Activated naive CD8-positive, alpha-beta T cell treated with anti-CD3 and anti-CD28 coated beads, Interleukin-2, amount 50 U/mL, for 24 hours (primary cell): ENCODE measurements at regions not wholly inside any gene's neighbourhood (a gene's known extent, or its start where the extent isn't known, plus 50 kb on each side); places are given as distances from the start of the nearest gene placed in this dataset.
"Not testable (repeated sequence)": the region's sequence is repeated elsewhere in the genome, so short reads cannot be mapped to it uniquely, and the experiment has no call there.

ENCODE experiments used
- ATAC-seq: fragments of 150-1000 bp; cut with Tn5 transposase; one replicate; pipeline ENCODE4 v1.10.0; 2021
- DNase-seq: peaks from one replicate; pipeline ENCODE4 v3.0.0; 2021
- H3K27ac Mint-ChIP-seq: one replicate; pipeline ENCODE4 v1.8.0; 2021; ENCODE audit warnings: mild to moderate bottlenecking, mixed read lengths
- H3K27me3 Mint-ChIP-seq: one replicate; pipeline ENCODE4 v1.8.0; 2021; ENCODE audit warnings: mixed read lengths
- H3K36me3 Mint-ChIP-seq: one replicate; pipeline ENCODE4 v1.8.0; 2021; ENCODE audit warnings: low read depth, mixed read lengths
- H3K4me1 Mint-ChIP-seq: one replicate; pipeline ENCODE4 v1.8.0; 2021; ENCODE audit warnings: mixed read lengths
- H3K4me3 Mint-ChIP-seq: one replicate; pipeline ENCODE4 v1.8.0; 2021; ENCODE audit warnings: mild to moderate bottlenecking, moderate library complexity, mixed read lengths
- H3K9me3 Mint-ChIP-seq: one replicate; pipeline ENCODE4 v1.8.0; 2021; ENCODE audit warnings: mixed read lengths

DNA sequence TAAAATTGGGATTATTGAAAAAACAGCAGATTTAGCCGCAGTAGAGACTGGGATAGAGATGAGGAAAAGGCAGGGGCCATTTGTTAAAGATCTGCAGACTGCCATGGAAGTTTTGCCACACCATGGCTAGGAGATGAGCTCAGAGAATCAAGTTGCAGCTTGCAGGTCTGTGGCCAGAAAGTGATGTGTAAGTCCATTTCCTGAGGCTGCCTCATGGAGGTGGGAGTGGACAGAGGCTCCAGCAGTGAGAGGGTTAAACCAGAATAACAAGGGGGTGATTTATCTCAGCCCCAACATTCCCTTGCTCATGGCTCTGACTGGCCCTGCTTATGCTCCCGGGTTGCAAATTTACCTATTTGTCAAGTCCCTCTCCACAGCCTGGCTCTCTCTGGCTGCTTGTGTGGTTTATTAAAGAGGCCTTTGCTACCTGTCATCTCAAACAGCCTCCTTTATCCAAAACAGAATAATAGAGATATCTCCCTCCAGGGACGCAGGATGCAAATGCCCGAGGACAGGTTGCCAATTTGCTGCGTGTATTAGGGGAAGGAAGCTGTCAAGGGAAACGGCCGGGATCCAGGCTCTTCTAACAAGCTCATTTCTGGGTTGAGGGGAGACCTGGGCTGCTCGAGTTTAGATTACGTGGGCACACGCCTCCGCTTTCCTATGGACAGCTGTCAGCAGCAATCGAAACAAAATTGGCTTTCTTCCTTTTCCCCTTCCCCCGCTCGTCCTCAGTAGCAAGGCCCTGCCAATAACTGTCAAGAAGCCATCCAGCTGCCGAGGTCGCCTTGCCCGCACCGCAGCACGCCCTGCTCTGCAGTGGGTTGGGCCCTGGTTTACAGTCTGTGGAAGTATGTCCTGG lies 72.8 kb upstream of the PITX1 start:
- Mint-ChIP-seq H3K4me3 (no peak overlapping the region), H3K4me1 (no peaks in the 10 kb centered on the region), H3K36me3 (no peaks in the 10 kb centered on the region), H3K27me3 (peaks cover 5% of the 10 kb centered on the region), H3K27ac (no peak overlapping the region), H3K9me3 (no peaks in the 10 kb centered on the region)
- no peak for ATAC-seq
- no peak for DNase-seq

DNA sequence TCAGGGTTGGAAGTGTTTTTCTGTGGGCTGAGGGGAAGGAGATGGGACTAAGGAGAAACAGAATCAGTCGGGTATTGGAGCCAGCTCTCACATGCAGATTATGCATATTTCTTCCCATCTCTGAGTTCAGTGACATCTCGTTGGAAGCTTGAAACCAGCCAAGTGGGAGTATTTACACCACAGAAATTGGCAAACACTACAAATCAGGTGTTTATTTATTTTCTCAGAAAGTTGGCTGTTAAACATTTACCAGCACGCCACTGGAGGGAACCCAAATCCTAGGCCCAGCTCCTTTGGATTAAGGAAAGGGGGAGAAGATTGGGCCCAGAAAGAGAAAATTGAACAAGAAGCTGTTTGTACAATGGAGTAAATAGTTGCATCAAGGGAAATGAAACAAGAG lies 72.1 kb upstream of the PITX1 start:
- no peak for ATAC-seq
- H3K27me3 Mint-ChIP-seq, result peaks cover 5% of the 10 kb centered on the region
- DNase-seq, result no peak
- no peaks in the 10 kb centered on the region for H3K36me3 Mint-ChIP-seq
- no peaks in the 10 kb centered on the region for H3K9me3 Mint-ChIP-seq
- H3K4me1 Mint-ChIP-seq, result no peaks in the 10 kb centered on the region
- H3K27ac Mint-ChIP-seq, result no peak overlapping the region
- no peak overlapping the region for H3K4me3 Mint-ChIP-seq

DNA sequence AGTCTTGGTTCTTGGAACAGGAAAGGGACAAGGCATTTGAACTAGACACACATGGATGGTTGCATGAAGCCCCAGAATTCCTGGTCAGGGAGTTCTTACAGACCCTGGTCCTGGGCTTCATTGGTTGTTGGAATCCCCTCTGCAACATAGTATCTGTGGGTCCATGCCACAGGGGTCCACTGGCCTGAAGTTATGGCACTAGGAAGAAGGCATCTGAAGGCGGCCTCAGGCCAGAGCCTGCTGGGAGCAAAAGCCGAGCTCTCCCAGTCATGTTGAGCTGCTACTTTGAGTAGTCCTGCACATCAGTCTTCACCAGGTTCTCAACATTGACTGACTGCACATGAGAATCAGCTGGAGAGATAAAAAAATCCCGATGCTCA lies 71.1 kb upstream of the PITX1 start:
- H3K27ac Mint-ChIP-seq, result no peak overlapping the region
- peaks cover 5% of the 10 kb centered on the region for H3K27me3 Mint-ChIP-seq
- no peak overlapping the region for H3K4me3 Mint-ChIP-seq
- no peaks in the 10 kb centered on the region for H3K36me3 Mint-ChIP-seq
- no peaks in the 10 kb centered on the region for H3K9me3 Mint-ChIP-seq
- ATAC-seq (no peak), DNase-seq (no peak)
- H3K4me1 Mint-ChIP-seq, result no peaks in the 10 kb centered on the region

DNA sequence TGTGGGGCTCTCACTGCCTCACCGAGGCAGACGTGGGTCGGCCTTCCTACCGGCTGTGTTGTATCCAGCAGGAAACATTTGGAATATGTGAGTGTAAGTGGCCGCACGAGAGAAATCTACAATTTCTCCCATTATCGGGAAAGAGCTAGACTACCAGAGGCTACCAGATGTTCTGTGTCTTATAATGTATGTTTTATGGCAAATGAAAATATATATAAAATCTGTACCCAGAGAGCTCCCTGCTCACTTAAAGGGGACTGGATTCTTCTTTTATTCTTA lies 69.5 kb upstream of the PITX1 start:
- H3K27me3 Mint-ChIP-seq, result peaks cover 5% of the 10 kb centered on the region
- no peaks in the 10 kb centered on the region for H3K36me3 Mint-ChIP-seq
- no peak overlapping the region for H3K27ac Mint-ChIP-seq
- no peaks in the 10 kb centered on the region for H3K4me1 Mint-ChIP-seq
- no peak for ATAC-seq
- DNase-seq, result no peak
- H3K4me3 Mint-ChIP-seq, result no peak overlapping the region
- no peaks in the 10 kb centered on the region for H3K9me3 Mint-ChIP-seq

DNA sequence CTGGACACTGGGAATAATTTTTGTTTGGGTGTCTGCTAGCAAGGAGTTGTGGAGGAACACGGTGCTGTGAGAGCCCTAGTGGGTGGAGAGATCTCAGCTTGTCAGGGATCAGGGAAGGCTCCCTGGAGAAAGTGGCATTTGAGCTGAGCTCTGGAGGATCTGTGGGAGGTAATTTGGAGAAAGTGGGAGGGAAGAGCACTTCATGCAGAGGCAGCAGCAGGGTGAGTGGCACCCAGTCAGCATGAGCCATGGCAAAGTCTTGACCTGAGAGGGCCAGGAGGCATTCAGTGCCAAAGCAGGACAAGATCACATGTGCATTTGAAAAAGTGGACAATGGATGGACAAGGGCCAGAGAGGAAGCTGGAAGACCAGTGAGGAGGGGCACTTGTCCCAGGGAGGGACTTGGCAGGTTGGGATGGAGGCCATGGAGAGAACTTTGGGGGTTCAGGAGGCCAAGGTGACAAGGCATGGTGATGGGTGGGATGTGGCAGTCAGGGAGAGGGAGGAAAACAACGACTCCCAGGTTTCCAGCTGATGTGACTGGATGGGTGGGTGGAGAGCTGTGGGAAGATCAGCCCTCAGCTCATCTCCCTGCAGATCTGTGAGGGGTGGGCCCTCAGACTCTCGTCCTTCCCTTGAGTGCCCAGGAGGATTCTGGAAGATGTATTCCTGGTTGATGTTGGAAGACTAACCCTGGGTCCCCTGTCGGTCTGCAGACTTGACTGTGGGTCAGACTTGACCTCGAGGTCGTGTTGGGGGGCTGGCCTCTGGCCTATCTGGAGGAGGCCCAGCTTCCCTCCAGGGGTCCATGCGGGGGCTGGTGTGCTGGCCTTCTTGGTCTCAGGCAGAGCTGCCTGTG lies 68.9 kb upstream of the PITX1 start:
- DNase-seq (no peak), ATAC-seq (no peak)
- Mint-ChIP-seq H3K27ac (no peak overlapping the region), H3K27me3 (peaks cover 5% of the 10 kb centered on the region), H3K9me3 (no peaks in the 10 kb centered on the region), H3K4me1 (no peaks in the 10 kb centered on the region), H3K4me3 (no peak overlapping the region), H3K36me3 (no peaks in the 10 kb centered on the region)

DNA sequence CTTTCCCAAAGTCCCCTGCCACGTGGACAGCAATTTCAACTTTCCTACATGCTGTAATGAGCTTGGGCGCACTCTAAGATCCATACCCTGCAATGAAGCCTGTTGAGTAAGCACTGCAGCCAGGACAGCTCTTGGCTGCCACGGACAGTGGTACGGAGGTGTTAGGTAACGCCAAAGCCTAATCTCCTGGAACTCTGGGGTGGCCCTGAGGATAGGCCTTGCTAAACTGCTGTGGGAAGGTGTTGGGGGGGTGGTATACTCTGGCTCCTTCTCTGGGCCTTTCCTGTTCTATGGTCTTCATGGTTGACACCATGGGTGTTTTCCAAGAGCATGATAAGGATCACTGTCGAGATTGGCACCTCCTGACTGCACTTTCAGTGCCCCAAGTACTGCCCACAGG lies 66.4 kb upstream of the PITX1 start:
- peaks cover 16% of the 10 kb centered on the region for H3K27me3 Mint-ChIP-seq
- DNase-seq, result no peak
- no peaks in the 10 kb centered on the region for H3K4me1 Mint-ChIP-seq
- H3K4me3 Mint-ChIP-seq, result no peak overlapping the region
- H3K36me3 Mint-ChIP-seq, result no peaks in the 10 kb centered on the region
- no peak overlapping the region for H3K27ac Mint-ChIP-seq
- H3K9me3 Mint-ChIP-seq, result no peaks in the 10 kb centered on the region
- ATAC-seq, result no peak

DNA sequence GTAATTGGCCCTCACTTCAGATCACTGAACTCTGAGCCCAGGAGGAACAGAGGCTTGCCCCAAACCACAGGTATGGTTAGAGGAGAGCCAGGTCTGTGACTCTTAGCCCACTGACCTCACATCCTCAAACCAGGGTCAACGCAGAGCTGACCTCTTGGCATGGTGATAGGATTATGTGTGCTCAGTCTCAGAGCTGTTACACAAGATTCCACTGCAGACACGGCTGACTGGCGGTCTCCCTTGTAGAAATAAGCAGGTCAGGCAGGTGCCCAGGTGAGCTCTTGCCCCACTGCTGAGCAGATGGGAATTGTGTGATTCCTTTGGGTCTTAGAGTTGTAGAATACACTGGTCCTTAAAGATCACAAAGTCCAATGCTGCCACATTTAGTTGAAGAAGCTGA lies 66.0 kb upstream of the PITX1 start:
- H3K27ac Mint-ChIP-seq, result no peak overlapping the region
- no peaks in the 10 kb centered on the region for H3K36me3 Mint-ChIP-seq
- H3K4me1 Mint-ChIP-seq, result no peaks in the 10 kb centered on the region
- no peak overlapping the region for H3K4me3 Mint-ChIP-seq
- ATAC-seq (no peak), DNase-seq (no peak)
- H3K9me3 Mint-ChIP-seq, result no peaks in the 10 kb centered on the region
- H3K27me3 Mint-ChIP-seq, result peaks cover 18% of the 10 kb centered on the region

DNA sequence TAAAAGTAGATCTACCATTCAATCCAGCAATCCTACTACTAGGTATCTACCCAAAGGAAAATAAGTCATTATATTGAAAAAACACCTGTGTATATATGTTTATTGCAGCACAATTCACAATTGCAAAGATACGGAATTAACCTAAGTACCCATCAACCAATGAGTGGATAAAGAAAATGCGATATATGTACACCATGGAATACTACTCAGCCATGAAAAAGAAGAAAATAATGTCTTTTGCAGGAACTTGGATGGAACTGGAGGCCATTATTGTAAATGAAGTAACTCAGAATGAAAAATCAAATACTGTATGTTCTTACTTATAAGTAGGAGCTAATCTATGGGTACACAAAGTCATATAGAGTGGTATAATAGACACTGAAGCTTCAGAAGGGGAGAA lies 63.4 kb upstream of the PITX1 start:
- ATAC-seq (no peak), DNase-seq (no peak)
- Mint-ChIP-seq H3K27ac (no peak overlapping the region), H3K4me1 (no peaks in the 10 kb centered on the region), H3K27me3 (peaks cover 23% of the 10 kb centered on the region), H3K9me3 (no peaks in the 10 kb centered on the region), H3K36me3 (no peaks in the 10 kb centered on the region), H3K4me3 (no peak overlapping the region)

DNA sequence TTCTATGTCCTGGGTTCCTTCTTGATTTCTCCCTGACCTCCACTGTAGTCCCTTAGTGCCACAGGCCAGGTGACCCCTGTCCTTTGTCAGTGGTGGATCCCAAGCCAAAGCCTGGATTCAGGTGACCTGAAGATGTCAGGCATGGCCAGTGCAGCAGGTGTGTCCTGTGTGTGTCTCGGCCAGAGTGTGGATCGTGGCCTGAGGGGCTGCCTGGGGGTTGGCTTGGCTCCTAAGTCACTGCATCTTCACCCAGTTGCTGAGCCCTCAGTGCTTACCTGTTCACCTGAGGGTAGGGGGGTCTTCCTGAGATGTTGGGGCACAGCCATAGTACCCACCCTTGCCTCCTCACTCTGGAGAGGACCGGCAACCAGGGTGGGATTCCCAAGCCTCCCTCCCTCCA lies 61.8 kb upstream of the PITX1 start:
- ATAC-seq (no peak), DNase-seq (no peak)
- Mint-ChIP-seq H3K4me3 (no peak overlapping the region), H3K4me1 (no peaks in the 10 kb centered on the region), H3K36me3 (no peaks in the 10 kb centered on the region), H3K27ac (no peak overlapping the region), H3K9me3 (no peaks in the 10 kb centered on the region), H3K27me3 (peaks cover 23% of the 10 kb centered on the region)

DNA sequence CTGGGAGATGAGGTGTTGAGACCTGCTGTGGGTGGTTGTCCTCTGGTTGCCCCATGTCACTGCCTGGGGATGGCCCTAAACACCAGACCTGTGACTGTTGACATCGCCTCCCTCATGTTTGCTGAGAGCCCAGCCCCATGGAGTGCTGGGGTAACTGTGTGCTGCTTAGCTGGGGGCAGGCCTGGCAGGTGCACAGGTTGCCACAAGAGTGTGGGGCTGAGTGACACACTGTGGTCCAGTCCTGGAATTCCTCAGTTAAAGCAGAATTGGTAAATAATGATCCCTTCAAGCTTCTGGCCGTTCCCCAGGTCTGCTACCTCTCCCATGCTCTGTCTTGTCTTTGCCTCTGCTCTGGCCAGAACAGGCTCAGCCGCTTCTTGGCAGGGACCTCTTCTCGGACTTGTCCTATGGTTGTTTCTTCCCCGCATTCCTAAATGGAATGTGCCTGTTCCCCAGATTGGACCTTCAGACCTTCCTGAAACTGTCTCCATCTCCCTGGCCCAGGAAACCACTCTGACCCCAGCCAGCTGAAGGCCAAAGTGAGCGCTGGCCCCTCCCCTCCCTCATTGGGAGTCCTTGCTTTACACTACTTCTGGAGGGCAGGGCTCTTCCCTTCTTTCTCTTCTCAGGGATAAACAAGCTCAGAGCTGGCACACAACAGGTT lies 61.2 kb upstream of the PITX1 start:
- Mint-ChIP-seq H3K9me3 (no peaks in the 10 kb centered on the region), H3K27ac (no peak overlapping the region), H3K27me3 (peaks cover 23% of the 10 kb centered on the region), H3K4me3 (no peak overlapping the region), H3K36me3 (no peaks in the 10 kb centered on the region), H3K4me1 (no peaks in the 10 kb centered on the region)
- DNase-seq (no peak), ATAC-seq (no peak)

DNA sequence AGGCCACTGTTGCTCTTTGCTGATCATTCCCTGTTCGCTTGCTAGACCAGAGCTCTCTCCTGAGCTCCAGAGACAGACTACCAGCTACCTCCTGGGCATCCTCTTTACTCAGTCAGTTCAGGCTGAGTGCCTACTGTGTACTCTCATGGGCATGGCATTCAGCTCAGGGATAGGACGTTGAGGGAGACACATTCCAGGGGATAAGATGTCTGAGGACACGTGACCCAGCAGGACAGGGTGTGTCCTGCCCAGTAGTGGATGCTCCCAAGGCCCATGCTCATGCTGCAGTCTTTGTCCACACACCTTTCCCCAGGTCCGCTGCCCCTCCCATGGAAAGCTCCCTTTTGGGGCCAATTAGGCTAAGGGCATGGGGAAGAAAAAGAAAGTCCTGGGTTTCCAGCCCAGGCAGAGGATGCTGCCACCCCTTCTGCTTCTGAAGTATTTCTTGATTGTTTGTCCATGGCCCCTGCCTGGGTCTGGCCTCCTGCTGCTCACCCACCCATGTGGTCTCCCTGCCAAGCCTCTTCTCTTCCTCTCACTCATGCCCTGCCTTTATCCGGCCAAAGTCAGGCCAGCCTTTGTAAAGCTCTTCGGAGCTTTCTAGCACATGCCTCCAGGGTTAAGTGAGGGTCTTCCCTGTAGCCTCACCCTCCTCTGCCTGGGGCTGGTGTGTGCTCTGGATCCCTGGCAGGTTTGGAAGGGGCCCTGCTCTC lies 60.5 kb upstream of the PITX1 start:
- ATAC-seq, result no peak
- no peaks in the 10 kb centered on the region for H3K4me1 Mint-ChIP-seq
- H3K27me3 Mint-ChIP-seq, result peaks cover 23% of the 10 kb centered on the region
- H3K27ac Mint-ChIP-seq, result no peak overlapping the region
- no peaks in the 10 kb centered on the region for H3K9me3 Mint-ChIP-seq
- H3K4me3 Mint-ChIP-seq, result no peak overlapping the region
- DNase-seq, result no peak
- no peaks in the 10 kb centered on the region for H3K36me3 Mint-ChIP-seq

DNA sequence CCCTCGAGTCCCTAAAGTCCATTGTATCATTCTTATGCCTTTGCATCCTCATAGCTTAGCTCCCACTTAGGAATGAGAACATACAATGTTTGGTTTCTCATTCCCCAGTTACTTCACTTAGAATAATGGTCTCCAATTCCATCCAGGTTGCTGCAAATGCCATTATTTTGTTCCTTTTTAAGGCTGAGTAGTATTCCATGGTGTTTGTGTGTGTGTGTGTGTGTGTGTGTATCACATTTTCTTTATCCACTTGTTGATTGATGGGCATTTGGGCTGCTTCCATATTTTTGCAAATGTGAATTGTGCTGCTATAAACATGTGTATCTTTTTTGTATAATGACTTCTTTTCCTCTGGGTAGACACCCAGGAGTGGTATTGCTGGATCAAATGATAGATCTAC lies 59.5 kb upstream of the PITX1 start:
- H3K4me1 Mint-ChIP-seq, H3K27ac Mint-ChIP-seq, H3K4me3 Mint-ChIP-seq, ATAC-seq, H3K36me3 Mint-ChIP-seq, H3K9me3 Mint-ChIP-seq, DNase-seq: not testable (repeated sequence)
- H3K27me3 Mint-ChIP-seq, result peaks cover 23% of the 10 kb centered on the region

DNA sequence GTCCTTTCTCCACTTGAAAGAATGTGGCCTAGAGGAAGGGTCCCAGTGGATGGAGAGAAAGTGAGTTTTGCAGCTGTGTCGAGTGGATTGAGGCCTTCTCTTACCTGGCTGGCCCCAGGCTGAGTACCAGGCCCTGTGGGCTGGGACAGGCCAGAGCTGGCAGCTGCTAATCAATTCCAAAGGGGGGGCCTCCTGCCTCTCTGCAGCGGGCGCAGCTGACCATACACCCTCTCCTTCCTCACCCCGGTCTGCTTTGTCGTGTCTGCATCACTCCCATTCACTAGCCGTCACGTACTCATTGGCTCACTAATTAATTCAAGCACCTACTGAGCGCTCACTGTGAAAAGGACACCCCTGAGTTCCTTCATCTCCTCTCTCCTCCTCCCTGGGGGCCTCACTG lies 58.4 kb upstream of the PITX1 start:
- Mint-ChIP-seq H3K27ac (no peak overlapping the region), H3K4me1 (no peaks in the 10 kb centered on the region), H3K36me3 (no peaks in the 10 kb centered on the region), H3K27me3 (peaks cover 25% of the 10 kb centered on the region), H3K4me3 (no peak overlapping the region), H3K9me3 (no peaks in the 10 kb centered on the region)
- DNase-seq (no peak), ATAC-seq (no peak)

DNA sequence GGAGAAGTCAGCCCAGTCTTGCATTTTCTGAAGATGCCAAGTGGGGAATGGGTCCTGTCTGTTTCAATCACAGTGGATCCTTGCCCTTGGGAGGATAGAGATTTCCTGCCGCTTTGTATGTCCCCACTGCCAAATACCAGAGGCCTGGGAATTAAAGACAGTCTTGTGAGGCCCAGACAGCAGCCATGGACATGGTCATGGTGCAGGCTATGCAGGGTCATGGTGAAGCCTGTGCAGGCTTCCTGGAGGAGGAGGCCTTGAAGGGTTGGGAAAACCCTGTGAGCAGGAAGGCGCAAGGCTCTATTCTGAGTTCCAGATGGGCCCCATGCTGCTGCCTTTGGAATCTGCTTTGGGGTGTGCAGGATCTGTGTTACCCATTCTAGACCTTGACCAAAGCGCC lies 57.3 kb upstream of the PITX1 start:
- ATAC-seq (no peak), DNase-seq (no peak)
- Mint-ChIP-seq H3K9me3 (no peaks in the 10 kb centered on the region), H3K4me3 (no peak overlapping the region), H3K27ac (no peak overlapping the region), H3K4me1 (no peaks in the 10 kb centered on the region), H3K27me3 (peaks cover 24% of the 10 kb centered on the region), H3K36me3 (no peaks in the 10 kb centered on the region)
